ENCODE measurements at regions not wholly inside any gene's neighbourhood (a gene's known extent, or its start where the extent isn't known, plus 50 kb on each side); places are given as distances from the start of the nearest gene placed in this dataset.
"Not testable (repeated sequence)": the region's sequence is repeated elsewhere in the genome, so short reads cannot be mapped to it uniquely, and the experiment has no call there.

- DNase-seq, result no peak
These were observed 356.4 kb upstream of the PKN2 start for GRCh38 chr1:88327391-88328267.

- no peak for DNase-seq
These were observed 353.9 kb upstream of the PKN2 start for GRCh38 chr1:88330201-88330600.

- DNase-seq, result no peak
These were observed 350.9 kb upstream of the PKN2 start for GRCh38 chr1:88333086-88333695.

GRCh38 chr1:88341447-88341846, 342.6 kb upstream of the PKN2 start:
- no peak for DNase-seq

- not testable (repeated sequence) for DNase-seq
These were observed 342.0 kb upstream of the PKN2 start for GRCh38 chr1:88342081-88342480.

- no peak for DNase-seq
These were observed 333.4 kb upstream of the PKN2 start for GRCh38 chr1:88350648-88351047.

- DNase-seq, result no peak
These were observed 332.1 kb upstream of the PKN2 start for GRCh38 chr1:88351960-88352359.

- DNase-seq, result no peak
These were observed 329.8 kb upstream of the PKN2 start for GRCh38 chr1:88354256-88354655.

- DNase-seq, result no peak
These were observed 326.3 kb upstream of the PKN2 start for GRCh38 chr1:88357729-88358128.

- no peak for DNase-seq
These were observed 312.5 kb upstream of the PKN2 start for GRCh38 chr1:88371436-88372023.

- no peak for DNase-seq
These were observed 308.1 kb upstream of the PKN2 start for GRCh38 chr1:88375977-88376376.

GRCh38 chr1:88376421-88376820, 307.7 kb upstream of the PKN2 start:
- DNase-seq, result no peak

GRCh38 chr1:88378560-88378959, 305.5 kb upstream of the PKN2 start:
- DNase-seq, result no peak

- DNase-seq, result no peak
These were observed 289.1 kb upstream of the PKN2 start for GRCh38 chr1:88394958-88395357.

GRCh38 chr1:88398338-88398737, 285.7 kb upstream of the PKN2 start:
- no peak for DNase-seq

- DNase-seq, result no peak
These were observed 284.4 kb upstream of the PKN2 start for GRCh38 chr1:88399690-88400089.

- no peak for DNase-seq
These were observed 282.8 kb upstream of the PKN2 start for GRCh38 chr1:88401313-88401712.

- DNase-seq, result no peak
These were observed 279.5 kb upstream of the PKN2 start for GRCh38 chr1:88404582-88404981.

- DNase-seq, result no peak
These were observed 276.8 kb upstream of the PKN2 start for GRCh38 chr1:88407248-88407647.

GRCh38 chr1:88421997-88422396, 262.1 kb upstream of the PKN2 start:
- no peak for DNase-seq

GRCh38 chr1:88433556-88433955, 250.5 kb upstream of the PKN2 start:
- DNase-seq, result no peak

GRCh38 chr1:88434836-88435235, 249.2 kb upstream of the PKN2 start:
- DNase-seq, result no peak

- DNase-seq, result no peak
These were observed 243.1 kb upstream of the PKN2 start for GRCh38 chr1:88441022-88441421.

- no peak for DNase-seq
These were observed 232.2 kb upstream of the PKN2 start for GRCh38 chr1:88451856-88452255.
